C4-2B (cell line): ENCODE measurements at regions not wholly inside any gene's neighbourhood (a gene's known extent, or its start where the extent isn't known, plus 50 kb on each side); places are given as distances from the start of the nearest gene placed in this dataset.

Experiments used
- H3K27ac ChIP-seq: fragments of 450-650 bp; 2 replicates; pipeline ENCODE4 v1.5.1; 2017
- CTCF ChIP-seq: fragments of 450-650 bp; conservative IDR thresholded peaks from 2 replicates; pipeline ENCODE4 v1.5.1; 2017; ENCODE audit warnings: mild to moderate bottlenecking
- ZFX ChIP-seq: fragments of 450-650 bp; IDR thresholded peaks from 2 replicates; pipeline ENCODE4 v1.6.1; 2017

DNA sequence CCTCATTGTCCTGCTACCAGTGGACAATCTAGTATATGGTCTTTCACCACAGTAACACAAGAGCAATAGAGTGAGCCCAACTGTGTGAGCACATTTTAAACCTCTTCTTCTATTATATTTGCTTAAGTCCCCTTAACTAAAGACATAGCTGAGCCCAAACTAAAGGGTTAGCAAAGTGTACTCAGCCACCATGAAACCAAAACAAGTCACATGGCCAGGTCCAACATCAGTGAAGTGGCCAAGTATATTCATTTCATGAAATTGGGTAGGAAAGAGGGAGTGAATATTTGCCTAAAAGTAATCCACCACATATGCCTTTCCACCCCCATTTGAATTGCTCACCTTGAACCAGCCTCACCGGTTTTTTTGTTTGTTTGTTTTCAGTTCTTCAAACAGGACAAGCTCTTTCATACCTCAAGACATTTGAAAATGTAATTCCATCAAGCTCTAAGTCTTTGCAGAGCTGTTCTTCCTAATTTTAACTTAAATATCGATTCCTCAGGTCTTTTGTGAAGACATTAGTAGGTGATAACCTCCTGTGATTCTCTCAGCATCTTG, 327.0 kb upstream of the SEMA6D start:
- H3K27ac ChIP-seq = no peak overlapping the region; the same call in 1 of the 2 replicates
- TF ChIP-seq CTCF (no peak), ZFX (no peak)

DNA sequence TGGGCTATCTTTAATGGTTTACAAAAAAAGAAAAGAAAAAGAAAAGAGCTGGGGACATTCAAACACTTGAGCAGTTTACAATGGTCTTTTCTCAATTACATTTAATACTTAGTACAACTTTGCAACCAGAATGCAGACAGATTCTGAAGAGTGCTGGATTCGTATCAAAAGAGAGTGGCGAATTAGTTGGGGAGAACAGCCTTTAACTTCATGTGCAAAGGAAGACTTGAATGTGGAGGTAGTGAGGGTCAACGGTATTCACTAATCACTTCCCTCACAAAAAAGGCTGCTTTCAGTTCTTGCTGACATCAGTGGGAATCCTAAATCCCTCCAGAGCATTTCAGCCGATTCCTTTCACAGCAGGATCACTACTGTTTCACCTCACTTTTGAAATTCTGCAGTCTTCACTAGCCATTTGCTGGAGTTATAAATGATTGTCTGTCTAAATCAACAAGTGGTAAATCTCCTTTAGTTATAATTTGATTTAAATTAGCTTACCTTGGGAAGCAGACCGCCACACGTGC, 323.0 kb upstream of the SEMA6D start:
- H3K27ac ChIP-seq = no peak overlapping the region
- TF ChIP-seq CTCF (no peak), ZFX (no peak)

DNA sequence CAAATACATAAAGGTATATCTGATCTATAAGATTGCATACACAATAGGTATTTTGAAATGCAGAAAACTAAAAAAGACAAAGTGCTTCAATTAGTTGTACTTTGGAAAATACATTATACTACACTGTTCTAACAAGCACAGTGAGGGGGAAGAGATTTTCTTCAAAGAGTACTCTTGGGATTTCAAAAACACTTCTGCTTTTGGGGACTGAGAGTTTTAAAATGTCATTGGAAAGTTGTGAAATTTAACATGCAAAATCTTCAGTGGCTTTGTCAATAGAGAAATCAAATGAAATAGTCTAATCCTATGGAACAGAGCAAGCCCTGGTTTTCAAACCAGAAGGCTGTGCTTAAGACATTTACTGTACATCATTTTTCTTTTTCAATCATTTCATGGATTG, 322.2 kb upstream of the SEMA6D start:
- TF ChIP-seq ZFX (no peak), CTCF (no peak)

GRCh38 chr15:47397655-47398054, 319.6 kb upstream of the SEMA6D start:
- no peak overlapping the region for H3K27ac ChIP-seq
- TF ChIP-seq ZFX (no peak), CTCF (no peak)

More for the DNA sequence above, 322.2 kb upstream of the SEMA6D start:
- H3K27ac ChIP-seq = no peak overlapping the region

GRCh38 chr15:47398132-47398531, 319.2 kb upstream of the SEMA6D start:
- TF ChIP-seq CTCF = no peak
- no peak for TF ChIP-seq ZFX
- no peak overlapping the region for H3K27ac ChIP-seq

DNA sequence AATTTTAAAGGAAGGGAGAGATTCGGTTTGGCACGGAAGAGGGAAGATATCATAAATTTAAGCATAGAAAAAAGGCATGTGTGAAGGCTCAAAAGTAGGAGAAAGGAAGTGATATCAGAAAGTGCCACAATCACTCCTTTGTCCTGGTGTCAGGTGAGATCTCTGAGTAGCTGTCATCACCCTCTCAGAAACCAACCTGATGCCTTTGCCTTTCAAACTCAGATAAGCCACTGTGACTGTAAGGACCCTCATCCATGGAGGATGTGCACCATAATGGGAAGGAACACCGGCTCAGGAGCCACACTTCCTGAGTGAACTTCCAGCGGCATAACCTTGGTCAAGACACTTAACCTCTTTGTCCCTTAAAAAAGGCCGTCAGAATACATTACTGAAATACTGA, 318.7 kb upstream of the SEMA6D start:
- no peak for TF ChIP-seq CTCF
- TF ChIP-seq ZFX = no peak
- H3K27ac ChIP-seq = no peak overlapping the region

DNA sequence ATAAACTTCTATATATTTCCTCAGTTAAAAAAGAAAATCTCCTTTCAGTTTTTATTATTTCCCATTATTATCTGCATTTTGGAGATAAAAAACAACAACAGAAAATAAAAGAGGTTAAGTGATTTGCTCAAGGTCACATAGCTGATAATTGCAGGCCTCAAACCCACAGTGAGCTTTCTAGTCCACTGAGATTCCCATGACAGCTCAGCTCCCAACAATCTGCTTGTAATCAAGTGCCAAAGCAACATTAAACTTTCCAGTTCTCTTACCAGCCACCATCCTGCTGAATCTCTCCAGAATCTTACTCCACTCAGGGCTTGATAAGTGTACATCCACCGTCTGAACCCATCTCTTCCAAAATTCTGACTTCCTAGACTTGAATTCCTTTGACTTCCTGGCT, 318.2 kb upstream of the SEMA6D start:
- no peak overlapping the region for H3K27ac ChIP-seq
- TF ChIP-seq CTCF = no peak
- no peak for TF ChIP-seq ZFX
